HL-60 (cell line): ENCODE measurements at regions not wholly inside any gene's neighbourhood (a gene's known extent, or its start where the extent isn't known, plus 50 kb on each side); places are given as distances from the start of the nearest gene placed in this dataset.

Experiments used
- DNase-seq, 2 experiments: peaks; one replicate each; pipeline ENCODE4 v3.0.0-alpha.2; 2010 to 2020; ENCODE audit warnings: low read depth in 1 of 2, low spot score in 1 of 2
- H3K27ac ChIP-seq: fragments of 250-450 bp; sonication (Bioruptor Pico); replicated peaks from 2 replicates; pipeline ENCODE4 v1.5.1; 2020; ENCODE audit warnings: mild to moderate bottlenecking, moderate library complexity
- H3K27me3 ChIP-seq: fragments of 250-450 bp; sonication (Bioruptor Pico); 2 replicates; pipeline ENCODE4 v1.5.1; 2021; ENCODE audit warnings: mild to moderate bottlenecking, moderate library complexity; ENCODE audit not compliant: insufficient read depth, poor library complexity, severe bottlenecking
- H3K4me3 ChIP-seq: replicated peaks from 2 replicates; pipeline ENCODE4 v1.5.1; 2011; ENCODE audit warnings: mild to moderate bottlenecking, control low read depth, low read length; ENCODE audit not compliant: insufficient read depth
- CTCF ChIP-seq: IDR thresholded peaks from one replicate; pipeline ENCODE4 v1.5.1; 2011; ENCODE audit warnings: low read length, control low read depth, inconsistent platforms; ENCODE audit not compliant: insufficient read depth
- GABPA ChIP-seq: IDR thresholded peaks from 2 replicates; pipeline ENCODE4 v1.6.1; 2012; ENCODE audit warnings: low read depth
- POLR2AphosphoS5 ChIP-seq: IDR thresholded peaks from 2 replicates; pipeline ENCODE4 v1.6.1; 2012; ENCODE audit warnings: low read depth
- REST ChIP-seq: IDR thresholded peaks from 2 replicates; pipeline ENCODE4 v1.6.1; 2012; ENCODE audit warnings: low read depth; ENCODE audit not compliant: insufficient replicate concordance
- SPI1 ChIP-seq: IDR thresholded peaks from 2 replicates; pipeline ENCODE4 v1.6.1; 2012; ENCODE audit warnings: low read depth, mild to moderate bottlenecking, borderline replicate concordance

- no peak for DNase-seq
- no peak for TF ChIP-seq REST
- TF ChIP-seq SPI1, result no peak
- TF ChIP-seq GABPA, result no peak
- TF ChIP-seq POLR2AphosphoS5, result no peak
- no peak for TF ChIP-seq CTCF
- H3K27me3 ChIP-seq, result no peaks in the 10 kb centered on the region
- H3K4me3 ChIP-seq, result no peak overlapping the region
- H3K27ac ChIP-seq, result no peak overlapping the region
Measured at GRCh38 chr1:203569490-203570318, 56.9 kb upstream of the ATP2B4 start.

GRCh38 chr1:203570805-203571204 lies 55.8 kb upstream of the ATP2B4 start:
- H3K27ac ChIP-seq, result no peak overlapping the region
- no peak for DNase-seq

More at GRCh38 chr1:203570805-203571204, 55.8 kb upstream of the ATP2B4 start:
- TF ChIP-seq GABPA (no peak), SPI1 (no peak), REST (no peak), POLR2AphosphoS5 (no peak), CTCF (no peak)
- H3K27me3 ChIP-seq, result no peaks in the 10 kb centered on the region
- no peak overlapping the region for H3K4me3 ChIP-seq
